ENCODE measurements at regions not wholly inside any gene's neighbourhood (a gene's known extent, or its start where the extent isn't known, plus 50 kb on each side); places are given as distances from the start of the nearest gene placed in this dataset.

DNA sequence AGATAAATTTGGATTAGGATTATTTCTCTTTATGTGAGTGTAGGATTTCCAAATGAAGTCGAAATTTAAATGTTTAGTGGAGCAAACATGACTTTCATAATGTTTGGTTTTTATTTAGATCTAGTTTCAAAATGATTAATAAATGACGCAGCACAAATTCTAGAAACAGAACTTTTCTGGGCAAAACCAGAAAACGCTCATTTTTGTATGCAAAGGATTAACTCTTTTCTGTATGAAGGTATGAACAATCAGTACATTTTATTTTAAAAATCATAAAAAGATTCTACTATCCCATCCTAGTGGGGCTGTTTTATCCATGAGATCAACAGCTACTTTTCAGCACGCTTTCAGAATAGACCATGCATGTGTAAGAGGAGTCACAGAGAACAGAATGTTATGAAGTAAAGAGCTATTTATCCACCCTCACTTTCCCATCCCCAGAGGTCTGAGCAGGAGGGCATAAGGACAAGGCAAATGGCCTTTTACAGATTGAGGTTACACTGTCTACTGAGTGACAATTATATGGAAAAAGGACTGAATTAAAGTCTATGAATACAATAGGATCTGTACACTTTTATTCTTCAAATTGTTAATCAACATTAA, 270.8 kb downstream of the ZEB2 start:
- H3K4me3 Mint-ChIP-seq: no peak overlapping the region
- no peak for TF ChIP-seq CTCF (IDR thresholded peaks at IDR 0.05)
- H3K9me3 Mint-ChIP-seq: peaks cover 31% of the 10 kb centered on the region
- DNase-seq: no peak
- H3K4me1 Mint-ChIP-seq: no peaks in the 10 kb centered on the region
- H3K27me3 Mint-ChIP-seq (ENCODE audit: low read depth, poor library complexity): peaks cover 3% of the 10 kb centered on the region
- no peak overlapping the region for H3K27ac Mint-ChIP-seq
- peaks cover 27% of the 10 kb centered on the region for H3K36me3 Mint-ChIP-seq (ENCODE audit: low read depth)

- no peak for TF ChIP-seq CTCF (IDR thresholded peaks at IDR 0.05)
- H3K27ac Mint-ChIP-seq: no peak overlapping the region
- no peaks in the 10 kb centered on the region for H3K4me1 Mint-ChIP-seq
Measured at GRCh38 chr2:144248350-144249034, 271.4 kb downstream of the ZEB2 start.

GRCh38 chr2:144244938-144245337, 275.0 kb downstream of the ZEB2 start:
- H3K36me3 Mint-ChIP-seq (ENCODE audit: low read depth): peaks cover 4% of the 10 kb centered on the region
- no peak for TF ChIP-seq CTCF (IDR thresholded peaks at IDR 0.05)
- H3K4me1 Mint-ChIP-seq: peaks cover 14% of the 10 kb centered on the region
- H3K4me3 Mint-ChIP-seq: no peak overlapping the region
- H3K27ac Mint-ChIP-seq: no peak overlapping the region
- no peaks in the 10 kb centered on the region for H3K9me3 Mint-ChIP-seq
- DNase-seq: no peak
- no peaks in the 10 kb centered on the region for H3K27me3 Mint-ChIP-seq (ENCODE audit: low read depth, poor library complexity)

More at GRCh38 chr2:144248350-144249034, 271.4 kb downstream of the ZEB2 start:
- Mint-ChIP-seq H3K36me3 (ENCODE audit: low read depth) (peaks cover 25% of the 10 kb centered on the region), H3K4me3 (no peak overlapping the region), H3K27me3 (ENCODE audit: low read depth, poor library complexity) (peaks cover 3% of the 10 kb centered on the region), H3K9me3 (peaks cover 25% of the 10 kb centered on the region)
- DNase-seq: no peak

DNA sequence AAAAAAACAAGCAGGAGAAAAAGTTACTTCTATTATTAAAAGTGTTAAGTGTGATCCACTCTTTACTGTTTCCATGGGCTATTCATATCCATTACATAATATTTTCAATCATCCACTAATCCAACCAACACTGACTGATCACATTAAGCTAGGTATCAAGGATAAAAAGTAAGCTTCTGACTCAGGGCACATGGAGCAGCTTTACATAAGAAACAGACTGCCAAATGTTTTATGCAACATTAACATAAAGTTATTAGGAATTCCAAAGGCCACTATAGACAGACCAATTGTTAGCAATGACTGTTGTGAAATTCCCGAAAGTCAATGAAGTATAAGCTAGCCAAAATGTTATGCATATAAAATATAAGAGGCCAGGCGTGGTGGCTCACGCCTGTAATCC, 277.6 kb downstream of the ZEB2 start:
- Mint-ChIP-seq H3K36me3 (ENCODE audit: low read depth) (peaks cover 4% of the 10 kb centered on the region), H3K4me3 (no peak overlapping the region), H3K4me1 (peaks cover 14% of the 10 kb centered on the region), H3K27ac (no peak overlapping the region), H3K27me3 (ENCODE audit: low read depth, poor library complexity) (no peaks in the 10 kb centered on the region), H3K9me3 (no peaks in the 10 kb centered on the region)
- TF ChIP-seq CTCF (IDR thresholded peaks at IDR 0.05): no peak
- DNase-seq: no peak

- peaks cover 14% of the 10 kb centered on the region for H3K4me1 Mint-ChIP-seq
- peaks cover 4% of the 10 kb centered on the region for H3K36me3 Mint-ChIP-seq (ENCODE audit: low read depth)
- no peak for DNase-seq
- no peak overlapping the region for H3K27ac Mint-ChIP-seq
- no peak overlapping the region for H3K4me3 Mint-ChIP-seq
- no peaks in the 10 kb centered on the region for H3K27me3 Mint-ChIP-seq (ENCODE audit: low read depth, poor library complexity)
- H3K9me3 Mint-ChIP-seq: no peaks in the 10 kb centered on the region
- no peak for TF ChIP-seq CTCF (IDR thresholded peaks at IDR 0.05)
Measured at GRCh38 chr2:144241801-144242200, 278.1 kb downstream of the ZEB2 start.
